SK-N-SH (cell line): ENCODE measurements at regions not wholly inside any gene's neighbourhood (a gene's known extent, or its start where the extent isn't known, plus 50 kb on each side); places are given as distances from the start of the nearest gene placed in this dataset.

Experiments used
- CTCF ChIA-PET: fragments of 300-600, 350-600 bp; formaldehyde crosslinking; extraction: SDS; loops from one replicate; lab custom pipeline; 2021; lab: Yijun Ruan, JAX
- POLR2A ChIA-PET: fragments of 350-600 bp; sonication (Branson Sonifier 250); formaldehyde crosslinking; extraction: SDS; loops from one replicate; lab custom pipeline; 2020; ENCODE audit warnings: antibody characterized with exemption, inconsistent platforms; lab: Yijun Ruan, JAX
- DNase-seq: peaks from one replicate; pipeline ENCODE4 v3.0.0; 2012
- H2AFZ ChIP-seq: fragments of 200-600 bp; sonication (generic); 2 replicates; pipeline ENCODE4 v1.8.1; 2016; ENCODE audit warnings: antibody characterized with exemption, mild to moderate bottlenecking, low read depth
- H3F3A ChIP-seq: fragments of 200-600 bp; sonication (generic); replicated peaks from 2 replicates; pipeline ENCODE3; 2016; ENCODE audit warnings: antibody characterized with exemption, mild to moderate bottlenecking; ENCODE audit not compliant: insufficient read depth
- H3K27ac ChIP-seq, 2 experiments: fragments of 200-500 bp in 1 of 2; fragments of 200-600 bp in 1 of 2; sonication (Bioruptor generic) in 1 of 2; sonication (generic), shearing (Covaris generic) in 1 of 2; 2 replicates each; pipeline versions ENCODE4 v1.5.1 to v1.6.1; 2014 to 2016; ENCODE audit warnings: low read depth in 2 of 2, inconsistent platforms in 1 of 2, low read length in 1 of 2, mild to moderate bottlenecking in 1 of 2, mixed read lengths in 1 of 2
- H3K27me3 ChIP-seq: fragments of 200-600 bp; sonication (generic), shearing (Covaris generic); 2 replicates; pipeline ENCODE4 v1.6.1; 2016; ENCODE audit warnings: mixed run types; ENCODE audit not compliant: insufficient read depth
- H3K36me3 ChIP-seq, 2 experiments: fragments of 200-500 bp in 1 of 2; fragments of 200-600 bp in 1 of 2; sonication (Bioruptor generic) in 1 of 2; sonication (generic) in 1 of 2; replicated peaks in 1 of 2; 2 replicates each; pipeline versions ENCODE3 to v1.5.1; 2014 to 2016; ENCODE audit warnings: low read length in 1 of 2, mild to moderate bottlenecking in 1 of 2; ENCODE audit not compliant: insufficient read depth in 2 of 2, control insufficient read depth in 1 of 2
- H3K4me1 ChIP-seq, 2 experiments: fragments of 200-500 bp in 1 of 2; fragments of 200-600 bp in 1 of 2; sonication (Bioruptor generic) in 1 of 2; sonication (generic), shearing (Covaris generic) in 1 of 2; 2 replicates each; pipeline versions ENCODE4 v1.5.1 to v1.6.1; 2014 to 2016; ENCODE audit warnings: low read depth in 1 of 2, low read length in 1 of 2, mixed run types in 1 of 2; ENCODE audit not compliant: insufficient read depth in 2 of 2, control insufficient read depth in 1 of 2
- H3K4me2 ChIP-seq: fragments of 200-600 bp; sonication (generic), shearing (Covaris generic); 2 replicates; pipeline ENCODE4 v1.6.1; 2017; ENCODE audit warnings: mixed run types
- H3K4me3 ChIP-seq, 2 experiments: fragments of 200-500 bp in 1 of 2; fragments of 200-600 bp in 1 of 2; sonication (Bioruptor generic) in 1 of 2; sonication (generic), shearing (Covaris generic) in 1 of 2; 2 replicates each; pipeline versions ENCODE4 v1.5.1 to v1.8.1; 2014 to 2016; ENCODE audit warnings: low read depth in 2 of 2, inconsistent platforms in 1 of 2, low read length in 1 of 2, mild to moderate bottlenecking in 1 of 2, mixed read lengths in 1 of 2, moderate library complexity in 1 of 2
- H3K79me2 ChIP-seq: fragments of 200-600 bp; sonication (generic); 2 replicates; pipeline ENCODE4 v1.8.1; 2017; ENCODE audit warnings: mild to moderate bottlenecking; ENCODE audit not compliant: insufficient read depth
- H3K9ac ChIP-seq: fragments of 200-600 bp; sonication (generic); 2 replicates; pipeline ENCODE4 v1.6.1; 2017; ENCODE audit warnings: mixed run types
- H3K9me2 ChIP-seq: fragments of 200-600 bp; sonication (generic); 2 replicates; pipeline ENCODE4 v1.6.1; 2017; ENCODE audit warnings: mixed run types
- H3K9me3 ChIP-seq: fragments of 200-600 bp; sonication (generic); 2 replicates; pipeline ENCODE4 v1.6.1; 2017; ENCODE audit warnings: mixed run types, mild to moderate bottlenecking, moderate library complexity
- H4K20me1 ChIP-seq: fragments of 200-600 bp; sonication (generic); 2 replicates; pipeline ENCODE4 v1.6.1; 2017; ENCODE audit warnings: mild to moderate bottlenecking, mixed run types; ENCODE audit not compliant: insufficient read depth
- CHD2 ChIP-seq: fragments of 150-350 bp; IDR thresholded peaks from 2 replicates; pipeline ENCODE4 v1.6.1; 2018; ENCODE audit warnings: low read length; ENCODE audit not compliant: partially characterized antibody
- FOXJ3 ChIP-seq: sonication (generic); formaldehyde crosslinking; IDR thresholded peaks from 2 replicates; pipeline ENCODE4 v1.5.1; 2020; ENCODE audit warnings: mild to moderate bottlenecking, missing genetic modification reagents
- JUND ChIP-seq: IDR thresholded peaks from 2 replicates; pipeline ENCODE4 v1.4.0; 2012
- MEF2A ChIP-seq: IDR thresholded peaks from 2 replicates; pipeline ENCODE4 v1.4.0; 2012; ENCODE audit warnings: low read depth, borderline replicate concordance
- MXI1 ChIP-seq: IDR thresholded peaks from 2 replicates; pipeline ENCODE4 v1.6.1; 2012; ENCODE audit warnings: mild to moderate bottlenecking, low read depth, low read length, improper control_type of control experiment
- NFIC ChIP-seq: IDR thresholded peaks from 2 replicates; pipeline ENCODE4 v1.4.0; 2012; ENCODE audit warnings: borderline replicate concordance
- NRF1 ChIP-seq: IDR thresholded peaks from 2 replicates; pipeline ENCODE4 v1.6.1; 2012; ENCODE audit warnings: low read depth, mild to moderate bottlenecking, low read length
- RCOR1 ChIP-seq: fragments of 150-350 bp; IDR thresholded peaks from 2 replicates; pipeline ENCODE4 v1.6.1; 2017; ENCODE audit warnings: antibody characterized with exemption, low read length
- RFX5 ChIP-seq: IDR thresholded peaks from 2 replicates; pipeline ENCODE4 v1.6.1; 2012; ENCODE audit warnings: mild to moderate bottlenecking, improper control_type of control experiment, low read length
- RXRA ChIP-seq: IDR thresholded peaks from 2 replicates; pipeline ENCODE4 v1.4.0; 2012; ENCODE audit warnings: low read depth, mild to moderate bottlenecking, borderline replicate concordance
- SIN3A ChIP-seq: IDR thresholded peaks from 2 replicates; pipeline ENCODE4 v1.6.1; 2012; ENCODE audit warnings: low read depth, mild to moderate bottlenecking, low read length, moderate library complexity, borderline replicate concordance
- WGBS: methylation state at CpG from one replicate; pipeline ENCODE4 v1.1.6; 2017; ENCODE audit warnings: low lambda C conversion rate; 5-methylcytosine and 5-hydroxymethylcytosine counted together
- TF ChIP-seq, protein P1 (sequence below): fragments of 150-350 bp; IDR thresholded peaks from 2 replicates; pipeline ENCODE4 v1.6.1; 2017; ENCODE audit warnings: antibody characterized with exemption, low read length, low read depth, borderline replicate concordance
- TF ChIP-seq, protein P2 (sequence below): IDR thresholded peaks from 2 replicates; pipeline ENCODE4 v1.4.0; 2012; ENCODE audit warnings: low read depth, borderline replicate concordance
- TF ChIP-seq, protein P3 (sequence below): IDR thresholded peaks from 2 replicates; pipeline ENCODE4 v1.4.0; 2012; ENCODE audit warnings: low read depth, borderline replicate concordance
- TF ChIP-seq, protein P4 (sequence below): fragments of 200-600 bp; sonication (generic); IDR thresholded peaks from 2 replicates; pipeline ENCODE4 v1.6.1; 2017; ENCODE audit warnings: antibody characterized with exemption, mild to moderate bottlenecking, moderate library complexity
- TF ChIP-seq, protein P5 (sequence below): IDR thresholded peaks from 2 replicates; pipeline ENCODE4; 2012

DNA sequence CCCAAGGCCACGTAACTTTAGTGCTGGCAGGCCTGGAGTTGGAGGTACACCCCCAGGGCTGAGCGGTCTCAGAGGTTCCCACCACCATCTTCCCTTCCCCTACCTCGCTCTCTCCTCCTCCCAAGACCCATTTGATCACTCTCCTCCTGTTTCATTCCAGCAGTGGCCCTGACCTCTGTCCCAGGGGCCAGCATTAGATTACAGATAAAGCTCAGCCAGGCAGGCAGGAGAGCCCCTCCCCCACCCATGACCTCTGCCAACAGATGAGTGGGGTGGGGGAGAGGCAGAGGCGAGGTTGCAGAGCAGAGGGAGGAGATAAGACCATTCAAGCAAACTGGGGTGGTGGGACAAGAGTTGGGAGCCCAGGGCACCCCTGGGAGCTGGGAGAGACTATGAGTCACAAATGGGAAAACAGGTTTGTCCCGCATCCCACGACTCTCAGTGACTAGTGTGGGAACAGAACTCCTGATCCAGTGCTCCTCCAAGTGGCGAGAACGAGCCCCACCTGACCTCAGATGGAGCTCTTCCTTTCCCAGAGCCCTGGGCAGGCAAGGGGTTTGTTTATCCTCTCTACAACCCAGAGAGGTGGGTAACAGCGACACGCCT is 367.9 kb downstream of the MN1 start:
- H4K20me1 ChIP-seq: no peaks in the 10 kb centered on the region
- H3K27me3 ChIP-seq: no peaks in the 10 kb centered on the region
- no peak overlapping the region for H3K27ac ChIP-seq
- ChIA-PET POLR2A (no interaction called here), CTCF (interaction anchor here (0.5 to 1.3 kb wide), 2 partner anchors 23 to 164 kb away, joined by 3 to 5 read pairs; no protein-coding TSS in a partner anchor)
- H3F3A ChIP-seq: peaks cover 4% of the 10 kb centered on the region
- H2AFZ ChIP-seq: no peak overlapping the region
- DNase-seq: no peak
- H3K9me3 ChIP-seq: peaks cover 5% of the 10 kb centered on the region; the same call in 1 of the 2 replicates
- no peak overlapping the region for H3K4me2 ChIP-seq
- H3K9ac ChIP-seq: no peak overlapping the region
- H3K36me3 ChIP-seq: no peaks in the 10 kb centered on the region
- no peaks in the 10 kb centered on the region for H3K9me2 ChIP-seq
- no peak for TF ChIP-seq MEF2A
- TF ChIP-seq CHD2: no peak
- no peak for TF ChIP-seq RCOR1
- TF ChIP-seq, protein P1, sequence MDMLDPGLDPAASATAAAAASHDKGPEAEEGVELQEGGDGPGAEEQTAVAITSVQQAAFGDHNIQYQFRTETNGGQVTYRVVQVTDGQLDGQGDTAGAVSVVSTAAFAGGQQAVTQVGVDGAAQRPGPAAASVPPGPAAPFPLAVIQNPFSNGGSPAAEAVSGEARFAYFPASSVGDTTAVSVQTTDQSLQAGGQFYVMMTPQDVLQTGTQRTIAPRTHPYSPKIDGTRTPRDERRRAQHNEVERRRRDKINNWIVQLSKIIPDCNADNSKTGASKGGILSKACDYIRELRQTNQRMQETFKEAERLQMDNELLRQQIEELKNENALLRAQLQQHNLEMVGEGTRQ: no peak
- TF ChIP-seq, protein P2, sequence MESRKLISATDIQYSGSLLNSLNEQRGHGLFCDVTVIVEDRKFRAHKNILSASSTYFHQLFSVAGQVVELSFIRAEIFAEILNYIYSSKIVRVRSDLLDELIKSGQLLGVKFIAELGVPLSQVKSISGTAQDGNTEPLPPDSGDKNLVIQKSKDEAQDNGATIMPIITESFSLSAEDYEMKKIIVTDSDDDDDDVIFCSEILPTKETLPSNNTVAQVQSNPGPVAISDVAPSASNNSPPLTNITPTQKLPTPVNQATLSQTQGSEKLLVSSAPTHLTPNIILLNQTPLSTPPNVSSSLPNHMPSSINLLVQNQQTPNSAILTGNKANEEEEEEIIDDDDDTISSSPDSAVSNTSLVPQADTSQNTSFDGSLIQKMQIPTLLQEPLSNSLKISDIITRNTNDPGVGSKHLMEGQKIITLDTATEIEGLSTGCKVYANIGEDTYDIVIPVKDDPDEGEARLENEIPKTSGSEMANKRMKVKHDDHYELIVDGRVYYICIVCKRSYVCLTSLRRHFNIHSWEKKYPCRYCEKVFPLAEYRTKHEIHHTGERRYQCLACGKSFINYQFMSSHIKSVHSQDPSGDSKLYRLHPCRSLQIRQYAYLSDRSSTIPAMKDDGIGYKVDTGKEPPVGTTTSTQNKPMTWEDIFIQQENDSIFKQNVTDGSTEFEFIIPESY: no peak
- no peak for TF ChIP-seq NRF1
- TF ChIP-seq, protein P3, sequence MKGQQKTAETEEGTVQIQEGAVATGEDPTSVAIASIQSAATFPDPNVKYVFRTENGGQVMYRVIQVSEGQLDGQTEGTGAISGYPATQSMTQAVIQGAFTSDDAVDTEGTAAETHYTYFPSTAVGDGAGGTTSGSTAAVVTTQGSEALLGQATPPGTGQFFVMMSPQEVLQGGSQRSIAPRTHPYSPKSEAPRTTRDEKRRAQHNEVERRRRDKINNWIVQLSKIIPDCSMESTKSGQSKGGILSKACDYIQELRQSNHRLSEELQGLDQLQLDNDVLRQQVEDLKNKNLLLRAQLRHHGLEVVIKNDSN: no peak
- peaks cover 3 to 19% of the 10 kb centered on the region in 2 experiments; a peak in 3 of 4 replicates for H3K4me1 ChIP-seq
- no peaks in the 10 kb centered on the region for H3K79me2 ChIP-seq
- H3K4me3 ChIP-seq: no peak overlapping the region
- 86% methylated on average over 10 of the region's 10 CpGs for WGBS

DNA sequence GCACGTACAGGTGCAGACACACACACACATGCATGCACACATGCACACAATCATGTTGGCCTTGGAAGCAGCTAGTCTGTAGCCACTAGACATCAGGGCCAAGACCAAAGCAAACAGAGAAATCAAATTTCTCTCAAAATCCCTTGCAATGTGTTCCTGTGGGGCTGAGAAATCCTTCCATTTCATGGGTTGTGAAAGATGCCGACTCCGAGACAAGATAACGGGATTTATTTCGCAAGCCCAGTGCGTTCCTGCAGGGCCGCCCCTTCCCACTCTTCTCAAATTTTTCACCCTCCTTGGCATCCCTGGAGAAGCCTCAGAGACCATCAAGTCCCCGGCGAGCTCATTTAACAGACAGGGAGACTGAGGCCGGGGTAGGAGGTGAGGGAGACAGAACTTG is 366.7 kb downstream of the MN1 start:
- CTCF ChIA-PET: no interaction called here
- TF ChIP-seq MEF2A (no peak), CHD2 (no peak), RCOR1 (no peak), RFX5 (no peak), NFIC (no peak), MXI1 (no peak), SIN3A (no peak), JUND (no peak), RXRA (no peak), FOXJ3 (CRISPR knock-in tag) (no peak)
- TF ChIP-seq, protein P4, sequence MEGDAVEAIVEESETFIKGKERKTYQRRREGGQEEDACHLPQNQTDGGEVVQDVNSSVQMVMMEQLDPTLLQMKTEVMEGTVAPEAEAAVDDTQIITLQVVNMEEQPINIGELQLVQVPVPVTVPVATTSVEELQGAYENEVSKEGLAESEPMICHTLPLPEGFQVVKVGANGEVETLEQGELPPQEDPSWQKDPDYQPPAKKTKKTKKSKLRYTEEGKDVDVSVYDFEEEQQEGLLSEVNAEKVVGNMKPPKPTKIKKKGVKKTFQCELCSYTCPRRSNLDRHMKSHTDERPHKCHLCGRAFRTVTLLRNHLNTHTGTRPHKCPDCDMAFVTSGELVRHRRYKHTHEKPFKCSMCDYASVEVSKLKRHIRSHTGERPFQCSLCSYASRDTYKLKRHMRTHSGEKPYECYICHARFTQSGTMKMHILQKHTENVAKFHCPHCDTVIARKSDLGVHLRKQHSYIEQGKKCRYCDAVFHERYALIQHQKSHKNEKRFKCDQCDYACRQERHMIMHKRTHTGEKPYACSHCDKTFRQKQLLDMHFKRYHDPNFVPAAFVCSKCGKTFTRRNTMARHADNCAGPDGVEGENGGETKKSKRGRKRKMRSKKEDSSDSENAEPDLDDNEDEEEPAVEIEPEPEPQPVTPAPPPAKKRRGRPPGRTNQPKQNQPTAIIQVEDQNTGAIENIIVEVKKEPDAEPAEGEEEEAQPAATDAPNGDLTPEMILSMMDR: no peak
- TF ChIP-seq, protein P3: no peak
- TF ChIP-seq, protein P5, sequence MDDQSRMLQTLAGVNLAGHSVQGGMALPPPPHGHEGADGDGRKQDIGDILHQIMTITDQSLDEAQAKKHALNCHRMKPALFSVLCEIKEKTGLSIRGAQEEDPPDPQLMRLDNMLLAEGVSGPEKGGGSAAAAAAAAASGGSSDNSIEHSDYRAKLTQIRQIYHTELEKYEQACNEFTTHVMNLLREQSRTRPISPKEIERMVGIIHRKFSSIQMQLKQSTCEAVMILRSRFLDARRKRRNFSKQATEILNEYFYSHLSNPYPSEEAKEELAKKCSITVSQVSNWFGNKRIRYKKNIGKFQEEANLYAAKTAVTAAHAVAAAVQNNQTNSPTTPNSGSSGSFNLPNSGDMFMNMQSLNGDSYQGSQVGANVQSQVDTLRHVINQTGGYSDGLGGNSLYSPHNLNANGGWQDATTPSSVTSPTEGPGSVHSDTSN: no peak
- H3K36me3 ChIP-seq: no peaks in the 10 kb centered on the region
- peaks cover 4% of the 10 kb centered on the region for H3F3A ChIP-seq
- WGBS: 97% methylated on average over 7 of the region's 10 CpGs
- H3K4me3 ChIP-seq: no peak overlapping the region
- no peak overlapping the region for H3K4me2 ChIP-seq
- peaks cover 4 to 23% of the 10 kb centered on the region in 2 experiments; a peak in 3 of 4 replicates for H3K4me1 ChIP-seq
- no peak overlapping the region for H3K27ac ChIP-seq
- H3K9me2 ChIP-seq: no peaks in the 10 kb centered on the region
- DNase-seq: no peak
- H3K9me3 ChIP-seq: peaks cover 5% of the 10 kb centered on the region; the same call in 1 of the 2 replicates
- POLR2A ChIA-PET: no interaction called here
- no peak overlapping the region for H2AFZ ChIP-seq
- no peak overlapping the region for H3K9ac ChIP-seq
- H3K79me2 ChIP-seq: no peaks in the 10 kb centered on the region
- no peaks in the 10 kb centered on the region for H4K20me1 ChIP-seq
- H3K27me3 ChIP-seq: no peaks in the 10 kb centered on the region
